ENCODE measurements at regions not wholly inside any gene's neighbourhood (a gene's known extent, or its start where the extent isn't known, plus 50 kb on each side); places are given as distances from the start of the nearest gene placed in this dataset.

- H3K4me3 ChIP-seq (ENCODE audit: low read length): no peak overlapping the region
- no peak for TF ChIP-seq CTCF (conservative IDR thresholded peaks at IDR 0.05; ENCODE audit: low read length)
- DNase-seq (ENCODE audit: low read depth): no peak
These were observed 282.6 kb upstream of the LRRC3B start for GRCh38 chr3:26340001-26340400.

GRCh38 chr3:26343647-26344046, 278.9 kb upstream of the LRRC3B start:
- DNase-seq (ENCODE audit: low read depth): no peak
- H3K4me3 ChIP-seq (ENCODE audit: low read length): no peak overlapping the region
- TF ChIP-seq CTCF (conservative IDR thresholded peaks at IDR 0.05; ENCODE audit: low read length): no peak

- TF ChIP-seq CTCF (conservative IDR thresholded peaks at IDR 0.05; ENCODE audit: low read length): no peak
- DNase-seq (ENCODE audit: low read depth): no peak
- H3K4me3 ChIP-seq (ENCODE audit: low read length): no peak overlapping the region
These were observed 277.0 kb upstream of the LRRC3B start for GRCh38 chr3:26345613-26346012.

- TF ChIP-seq CTCF (conservative IDR thresholded peaks at IDR 0.05; ENCODE audit: low read length): no peak
- no peak for DNase-seq (ENCODE audit: low read depth)
These were observed 276.1 kb upstream of the LRRC3B start for GRCh38 chr3:26346497-26346896.

GRCh38 chr3:26347150-26347549, 275.4 kb upstream of the LRRC3B start:
- H3K4me3 ChIP-seq (ENCODE audit: low read length): no peak overlapping the region
- no peak for TF ChIP-seq CTCF (conservative IDR thresholded peaks at IDR 0.05; ENCODE audit: low read length)
- no peak for DNase-seq (ENCODE audit: low read depth)

More at GRCh38 chr3:26346497-26346896, 276.1 kb upstream of the LRRC3B start:
- H3K4me3 ChIP-seq (ENCODE audit: low read length): no peak overlapping the region

GRCh38 chr3:26350853-26351252, 271.7 kb upstream of the LRRC3B start:
- no peak for DNase-seq (ENCODE audit: low read depth)
- no peak for TF ChIP-seq CTCF (conservative IDR thresholded peaks at IDR 0.05; ENCODE audit: low read length)
- H3K4me3 ChIP-seq (ENCODE audit: low read length): no peak overlapping the region

- no peak for DNase-seq (ENCODE audit: low read depth)
- no peak overlapping the region for H3K4me3 ChIP-seq (ENCODE audit: low read length)
- TF ChIP-seq CTCF (conservative IDR thresholded peaks at IDR 0.05; ENCODE audit: low read length): no peak
These were observed 269.5 kb upstream of the LRRC3B start for GRCh38 chr3:26353097-26353496.
